ENCODE measurements at regions not wholly inside any gene's neighbourhood (a gene's known extent, or its start where the extent isn't known, plus 50 kb on each side); places are given as distances from the start of the nearest gene placed in this dataset.

GRCh38 chr15:70250208-70251201, 152.8 kb upstream of the TLE3 start:
- no peak for DNase-seq (ENCODE audit: low spot score)
- no peak for TF ChIP-seq CTCF (IDR thresholded peaks at IDR 0.05; ENCODE audit: extremely low read depth, missing control alignments)

- DNase-seq (ENCODE audit: low spot score): no peak
- TF ChIP-seq CTCF (IDR thresholded peaks at IDR 0.05; ENCODE audit: extremely low read depth, missing control alignments): no peak
Measured at GRCh38 chr15:70249616-70250015, 151.9 kb upstream of the TLE3 start.

- TF ChIP-seq CTCF (IDR thresholded peaks at IDR 0.05; ENCODE audit: extremely low read depth, missing control alignments): no peak
- no peak for DNase-seq (ENCODE audit: low spot score)
Measured at GRCh38 chr15:70248116-70249025, 150.7 kb upstream of the TLE3 start.

- TF ChIP-seq CTCF (IDR thresholded peaks at IDR 0.05; ENCODE audit: extremely low read depth, missing control alignments): no peak
- DNase-seq (ENCODE audit: low spot score): no peak
Measured at GRCh38 chr15:70247281-70247680, 149.6 kb upstream of the TLE3 start.

- TF ChIP-seq CTCF (IDR thresholded peaks at IDR 0.05; ENCODE audit: extremely low read depth, missing control alignments): no peak
- DNase-seq (ENCODE audit: low spot score): no peak
Measured at GRCh38 chr15:70246623-70247220, 149.0 kb upstream of the TLE3 start.

- TF ChIP-seq CTCF (IDR thresholded peaks at IDR 0.05; ENCODE audit: extremely low read depth, missing control alignments): no peak
Measured at GRCh38 chr15:70245932-70246622, 148.4 kb upstream of the TLE3 start.

More at GRCh38 chr15:70245932-70246622, 148.4 kb upstream of the TLE3 start:
- no peak for DNase-seq (ENCODE audit: low spot score)
